ENCODE measurements at regions not wholly inside any gene's neighbourhood (a gene's known extent, or its start where the extent isn't known, plus 50 kb on each side); places are given as distances from the start of the nearest gene placed in this dataset.

DNA sequence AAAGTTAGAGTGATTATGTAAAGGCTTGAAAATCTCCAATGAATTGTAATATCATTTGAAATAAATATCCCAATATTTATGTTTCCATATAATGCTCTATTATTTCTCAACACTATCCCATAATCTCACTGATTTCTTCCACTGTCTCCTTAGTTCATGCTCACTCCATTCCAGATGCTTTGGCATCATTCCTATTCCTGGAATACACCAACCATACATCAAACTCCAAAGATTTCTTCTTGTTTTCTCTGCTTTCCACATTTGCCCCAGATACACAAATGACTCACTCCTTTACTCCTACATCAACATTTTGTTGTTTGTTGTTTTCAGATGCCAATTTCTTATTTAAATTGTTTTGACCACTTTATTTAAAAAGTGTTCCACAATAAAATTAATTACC, 1390.8 kb downstream of the ZPLD1 start:
- Histone ChIP-seq H3K4me1 (no peaks in the 10 kb centered on the region), H3K27me3 (no peaks in the 10 kb centered on the region), H3K36me3 (replicated peaks in 1 of 2; ENCODE audit: insufficient read depth in 1 of 2, low read depth in 2 of 2) (no peaks in the 10 kb centered on the region), H3K9me3 (peaks cover 0 to 2% (median 0%) of the 10 kb centered on the region in 3 donors), H3K27ac (no peak overlapping the region), H3K4me3 (no peak overlapping the region)
- TF ChIP-seq POLR2A (IDR thresholded peaks at IDR 0.05): no peak
- TF ChIP-seq, protein P1, sequence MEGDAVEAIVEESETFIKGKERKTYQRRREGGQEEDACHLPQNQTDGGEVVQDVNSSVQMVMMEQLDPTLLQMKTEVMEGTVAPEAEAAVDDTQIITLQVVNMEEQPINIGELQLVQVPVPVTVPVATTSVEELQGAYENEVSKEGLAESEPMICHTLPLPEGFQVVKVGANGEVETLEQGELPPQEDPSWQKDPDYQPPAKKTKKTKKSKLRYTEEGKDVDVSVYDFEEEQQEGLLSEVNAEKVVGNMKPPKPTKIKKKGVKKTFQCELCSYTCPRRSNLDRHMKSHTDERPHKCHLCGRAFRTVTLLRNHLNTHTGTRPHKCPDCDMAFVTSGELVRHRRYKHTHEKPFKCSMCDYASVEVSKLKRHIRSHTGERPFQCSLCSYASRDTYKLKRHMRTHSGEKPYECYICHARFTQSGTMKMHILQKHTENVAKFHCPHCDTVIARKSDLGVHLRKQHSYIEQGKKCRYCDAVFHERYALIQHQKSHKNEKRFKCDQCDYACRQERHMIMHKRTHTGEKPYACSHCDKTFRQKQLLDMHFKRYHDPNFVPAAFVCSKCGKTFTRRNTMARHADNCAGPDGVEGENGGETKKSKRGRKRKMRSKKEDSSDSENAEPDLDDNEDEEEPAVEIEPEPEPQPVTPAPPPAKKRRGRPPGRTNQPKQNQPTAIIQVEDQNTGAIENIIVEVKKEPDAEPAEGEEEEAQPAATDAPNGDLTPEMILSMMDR (IDR thresholded peaks at IDR 0.05): no peak
- DNase-seq (no peak), ATAC-seq (no peak)
- intact Hi-C loops (cut with DNase I): no loop called here

DNA sequence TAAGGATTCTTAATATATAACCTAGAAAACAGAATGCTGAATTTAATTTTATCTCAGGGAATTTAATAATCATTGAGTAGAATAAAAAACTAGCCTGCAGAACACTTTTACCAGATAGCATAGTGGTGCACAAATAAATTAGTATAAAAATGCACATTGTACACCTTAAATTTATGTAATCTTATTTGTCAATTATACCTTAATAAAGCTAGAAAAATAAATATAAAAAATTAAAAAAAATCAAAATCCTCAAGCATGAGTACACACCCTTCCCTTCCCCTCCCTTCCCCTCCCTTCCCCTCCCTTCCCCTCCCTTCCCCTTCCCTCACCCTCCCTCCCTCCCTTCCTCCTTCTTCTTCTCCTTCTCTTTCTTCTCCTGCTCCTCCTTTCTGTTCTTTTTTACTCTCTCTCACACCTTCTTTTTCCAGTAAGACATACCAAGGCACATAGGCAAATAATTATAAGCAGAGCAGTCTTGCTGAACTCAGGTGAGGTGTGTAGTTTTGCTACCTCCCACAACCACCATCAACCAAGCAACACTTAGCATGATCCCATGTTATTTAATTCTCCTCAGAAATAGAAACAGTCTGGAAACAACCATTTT, 1395.0 kb downstream of the ZPLD1 start:
- no peak for ATAC-seq
- intact Hi-C loops (cut with DNase I): no loop called here
- DNase-seq: no peak
- Histone ChIP-seq H3K27ac (no peak overlapping the region), H3K4me1 (no peaks in the 10 kb centered on the region), H3K27me3 (no peaks in the 10 kb centered on the region), H3K36me3 (replicated peaks in 1 of 2; ENCODE audit: insufficient read depth in 1 of 2, low read depth in 2 of 2) (no peaks in the 10 kb centered on the region), H3K4me3 (no peak overlapping the region), H3K9me3 (peaks cover 0 to 2% (median 0%) of the 10 kb centered on the region in 3 donors)
- TF ChIP-seq POLR2A (IDR thresholded peaks at IDR 0.05): no peak
- TF ChIP-seq, protein P1 (IDR thresholded peaks at IDR 0.05): no peak

DNA sequence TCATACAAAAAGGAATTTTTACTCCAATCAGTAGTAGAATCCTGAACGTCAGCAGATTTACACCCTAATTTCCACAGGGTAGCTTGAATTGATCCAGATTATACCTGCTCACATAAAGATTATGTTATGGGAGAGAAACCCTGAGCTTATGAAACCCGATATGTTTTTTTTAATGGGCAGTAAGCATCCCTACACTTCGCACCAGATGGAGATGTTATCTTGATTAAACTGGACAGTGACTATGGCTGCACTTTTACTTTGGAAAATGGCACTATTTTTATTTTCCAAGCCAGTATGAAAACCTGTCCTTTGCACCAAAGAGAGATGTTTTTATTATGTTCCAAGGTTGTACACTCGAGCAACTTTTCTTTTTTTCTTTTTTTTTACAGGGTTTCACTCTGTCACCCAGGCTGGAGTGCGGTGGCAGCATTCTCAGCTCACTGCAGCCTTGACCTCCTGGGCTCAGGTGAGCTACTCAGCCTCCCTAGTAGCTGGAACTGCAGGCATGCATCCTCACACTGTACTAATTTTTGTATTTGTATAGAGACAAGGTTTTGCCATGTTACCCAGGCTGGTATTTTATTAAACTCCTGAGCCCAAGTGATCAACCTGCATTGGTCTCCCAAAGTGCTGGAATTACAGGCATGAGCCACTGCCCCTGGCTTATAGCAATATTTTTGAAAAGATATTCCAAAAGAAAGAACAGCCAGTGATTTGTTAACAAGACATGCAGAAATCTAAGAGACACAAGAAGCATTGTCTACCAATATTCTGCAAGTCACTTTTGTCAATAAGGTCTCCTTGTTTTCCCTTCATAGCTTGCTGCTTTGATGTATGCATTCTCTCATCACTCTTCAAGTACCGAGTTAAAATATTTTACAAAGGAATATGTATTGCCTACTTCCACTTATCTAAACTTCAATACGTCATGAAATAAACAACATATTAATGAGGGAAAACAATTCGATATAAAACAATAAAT, 1412.6 kb downstream of the ZPLD1 start:
- intact Hi-C loops (cut with DNase I): no loop called here
- 49 to 57% methylated on average over 8 of the region's 8 CpGs for WGBS, 2 donors

DNA sequence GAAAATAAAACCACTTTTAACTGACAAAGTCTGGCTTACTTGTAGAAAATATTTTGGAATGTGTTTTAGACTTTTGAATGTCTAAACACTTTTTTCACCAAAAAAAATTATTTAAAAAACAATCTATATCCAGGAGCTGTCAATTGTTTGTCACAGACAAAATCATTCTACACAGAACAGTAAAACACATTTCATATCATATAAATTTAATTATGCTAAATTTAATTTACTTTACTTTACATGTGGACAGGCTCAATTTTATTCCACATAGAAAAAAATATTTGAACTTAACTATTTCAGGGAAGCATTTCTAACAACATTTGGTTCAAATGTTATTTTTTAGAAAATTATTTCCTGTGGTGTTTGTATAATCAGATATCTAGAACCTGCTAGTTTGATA, 1417.0 kb downstream of the ZPLD1 start:
- intact Hi-C loops (cut with DNase I): no loop called here
- Histone ChIP-seq H3K27ac (no peak overlapping the region), H3K4me3 (no peak overlapping the region), H3K27me3 (no peaks in the 10 kb centered on the region), H3K9me3 (no peaks in the 10 kb centered on the region), H3K4me1 (no peaks in the 10 kb centered on the region), H3K36me3 (replicated peaks in 1 of 2; ENCODE audit: insufficient read depth in 1 of 2, low read depth in 2 of 2) (no peaks in the 10 kb centered on the region)
- TF ChIP-seq, protein P1 (IDR thresholded peaks at IDR 0.05): no peak
- no peak for TF ChIP-seq POLR2A (IDR thresholded peaks at IDR 0.05)
- ATAC-seq (no peak), DNase-seq (no peak)

More for the DNA sequence above, 1412.6 kb downstream of the ZPLD1 start:
- ATAC-seq (no peak), DNase-seq (peak in 1 of 4 donors; percentile 4)
- Histone ChIP-seq H3K4me1 (peaks cover 5% of the 10 kb centered on the region), H3K4me3 (no peak overlapping the region), H3K27me3 (no peaks in the 10 kb centered on the region), H3K9me3 (no peaks in the 10 kb centered on the region), H3K36me3 (replicated peaks in 1 of 2; ENCODE audit: insufficient read depth in 1 of 2, low read depth in 2 of 2) (no peaks in the 10 kb centered on the region), H3K27ac (no peak overlapping the region)
- TF ChIP-seq POLR2A (IDR thresholded peaks at IDR 0.05): no peak
- TF ChIP-seq, protein P1 (IDR thresholded peaks at IDR 0.05): no peak

Data from body of pancreas (tissue), 4 donors.